Activated CD8-positive, alpha-beta T cell treated with anti-CD3 and anti-CD28 coated beads for 36 hours (primary cell): ENCODE measurements at regions not wholly inside any gene's neighbourhood (a gene's known extent, or its start where the extent isn't known, plus 50 kb on each side); places are given as distances from the start of the nearest gene placed in this dataset.
"Not testable (repeated sequence)": the region's sequence is repeated elsewhere in the genome, so short reads cannot be mapped to it uniquely, and the experiment has no call there.

ENCODE experiments used
- ATAC-seq: fragments of 200-7000 bp; cut with Tn5 transposase; one replicate; pipeline ENCODE4 v1.10.0; 2021; ENCODE audit warnings: mild to moderate bottlenecking, moderate library complexity
- CTCF ChIA-PET: fragments of 350-600 bp; sonication (Branson Sonifier 250); formaldehyde crosslinking; loops from one replicate; lab custom pipeline; 2021; ENCODE audit warnings: antibody characterized with exemption; lab: Charles Lee
- POLR2A ChIA-PET: fragments of 350-600 bp; sonication (Branson Sonifier 250); formaldehyde crosslinking; loops from one replicate; lab custom pipeline; 2021; ENCODE audit warnings: antibody characterized with exemption; lab: Charles Lee
- DNase-seq: peaks from one replicate; pipeline ENCODE4 v3.0.0-alpha.2; 2020
- H3K27ac Mint-ChIP-seq: one replicate; pipeline ENCODE4 v1.8.0; 2021; ENCODE audit warnings: mild to moderate bottlenecking, mixed read lengths
- H3K27me3 Mint-ChIP-seq: one replicate; pipeline ENCODE4 v1.8.0; 2021; ENCODE audit warnings: mixed read lengths
- H3K36me3 Mint-ChIP-seq: one replicate; pipeline ENCODE4 v1.8.0; 2021; ENCODE audit warnings: low read depth, mixed read lengths
- H3K4me1 Mint-ChIP-seq: one replicate; pipeline ENCODE4 v1.8.0; 2021; ENCODE audit warnings: low read depth, mixed read lengths
- H3K4me3 Mint-ChIP-seq: one replicate; pipeline ENCODE4 v1.8.0; 2021; ENCODE audit warnings: mild to moderate bottlenecking, moderate library complexity, mixed read lengths
- H3K9me3 Mint-ChIP-seq: one replicate; pipeline ENCODE4 v1.8.0; 2021; ENCODE audit warnings: mixed read lengths
- intact Hi-C: fragments of 100-400 bp; cut with micrococcal nuclease; formaldehyde crosslinking; loops from one replicate; pipeline ENCODE4 v1.10.0; 2022
- TF ChIP-seq, protein P1 (sequence below): fragments of 200-600 bp; IDR thresholded peaks from one replicate; pipeline ENCODE4 v1.8.0; 2022; ENCODE audit warnings: antibody characterized with exemption, mild to moderate bottlenecking

- H3K9me3 Mint-ChIP-seq = no peaks in the 10 kb centered on the region
- ATAC-seq (no peak), DNase-seq (no peak)
- H3K27me3 Mint-ChIP-seq = peaks cover 17% of the 10 kb centered on the region
- POLR2A ChIA-PET = no interaction called here
- H3K4me3 Mint-ChIP-seq = no peak overlapping the region
- intact Hi-C loops = no loop called here
- H3K27ac Mint-ChIP-seq = no peak overlapping the region
- no peaks in the 10 kb centered on the region for H3K4me1 Mint-ChIP-seq
- TF ChIP-seq, protein P1, sequence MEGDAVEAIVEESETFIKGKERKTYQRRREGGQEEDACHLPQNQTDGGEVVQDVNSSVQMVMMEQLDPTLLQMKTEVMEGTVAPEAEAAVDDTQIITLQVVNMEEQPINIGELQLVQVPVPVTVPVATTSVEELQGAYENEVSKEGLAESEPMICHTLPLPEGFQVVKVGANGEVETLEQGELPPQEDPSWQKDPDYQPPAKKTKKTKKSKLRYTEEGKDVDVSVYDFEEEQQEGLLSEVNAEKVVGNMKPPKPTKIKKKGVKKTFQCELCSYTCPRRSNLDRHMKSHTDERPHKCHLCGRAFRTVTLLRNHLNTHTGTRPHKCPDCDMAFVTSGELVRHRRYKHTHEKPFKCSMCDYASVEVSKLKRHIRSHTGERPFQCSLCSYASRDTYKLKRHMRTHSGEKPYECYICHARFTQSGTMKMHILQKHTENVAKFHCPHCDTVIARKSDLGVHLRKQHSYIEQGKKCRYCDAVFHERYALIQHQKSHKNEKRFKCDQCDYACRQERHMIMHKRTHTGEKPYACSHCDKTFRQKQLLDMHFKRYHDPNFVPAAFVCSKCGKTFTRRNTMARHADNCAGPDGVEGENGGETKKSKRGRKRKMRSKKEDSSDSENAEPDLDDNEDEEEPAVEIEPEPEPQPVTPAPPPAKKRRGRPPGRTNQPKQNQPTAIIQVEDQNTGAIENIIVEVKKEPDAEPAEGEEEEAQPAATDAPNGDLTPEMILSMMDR = no peak
- CTCF ChIA-PET = interaction anchor here (0.9 kb wide), 1 partner anchor 26 kb away, joined by 3 read pairs; no protein-coding TSS in a partner anchor
- H3K36me3 Mint-ChIP-seq = no peaks in the 10 kb centered on the region
Measured at GRCh38 chr1:232131715-232132391, 498.1 kb downstream of the SIPA1L2 start.

- H3K36me3 Mint-ChIP-seq = no peaks in the 10 kb centered on the region
- no peak overlapping the region for H3K4me3 Mint-ChIP-seq
- intact Hi-C loops = no loop called here
- ATAC-seq = no peak
- DNase-seq = no peak
- H3K27me3 Mint-ChIP-seq = peaks cover 18% of the 10 kb centered on the region
- no peaks in the 10 kb centered on the region for H3K4me1 Mint-ChIP-seq
- no peaks in the 10 kb centered on the region for H3K9me3 Mint-ChIP-seq
- TF ChIP-seq, protein P1 = no peak
- CTCF ChIA-PET = no interaction called here
- H3K27ac Mint-ChIP-seq = no peak overlapping the region
- POLR2A ChIA-PET = no interaction called here
Measured at GRCh38 chr1:232130815-232131480, 499.0 kb downstream of the SIPA1L2 start.

- intact Hi-C loops = no loop called here
- ATAC-seq = peak; percentile 30
- ChIA-PET POLR2A (no interaction called here), CTCF (interaction anchor here (1.3 kb wide), 1 partner anchor 84 kb away, joined by 4 read pairs; no protein-coding TSS in a partner anchor)
- no peak overlapping the region for H3K27ac Mint-ChIP-seq
- peaks cover 14% of the 10 kb centered on the region for H3K27me3 Mint-ChIP-seq
- H3K9me3 Mint-ChIP-seq = no peaks in the 10 kb centered on the region
- TF ChIP-seq, protein P1 = no peak
- H3K4me1 Mint-ChIP-seq = peaks cover 8% of the 10 kb centered on the region
- H3K36me3 Mint-ChIP-seq = no peaks in the 10 kb centered on the region
- DNase-seq = no peak
- no peak overlapping the region for H3K4me3 Mint-ChIP-seq
Measured at GRCh38 chr1:232127190-232127589, 500.6 kb downstream of the DISC1 start.

GRCh38 chr1:232123775-232124659 is 497.4 kb downstream of the DISC1 start:
- no peak overlapping the region for H3K4me3 Mint-ChIP-seq
- CTCF ChIA-PET = no interaction called here
- TF ChIP-seq, protein P1 = no peak
- no peaks in the 10 kb centered on the region for H3K9me3 Mint-ChIP-seq
- no peaks in the 10 kb centered on the region for H3K36me3 Mint-ChIP-seq
- DNase-seq (no peak), ATAC-seq (no peak)
- POLR2A ChIA-PET = no interaction called here
- intact Hi-C loops = no loop called here
- H3K4me1 Mint-ChIP-seq = peaks cover 8% of the 10 kb centered on the region
- no peak overlapping the region for H3K27ac Mint-ChIP-seq
- H3K27me3 Mint-ChIP-seq = peaks cover 7% of the 10 kb centered on the region

- H3K27ac Mint-ChIP-seq, H3K4me1 Mint-ChIP-seq, intact Hi-C loops, H3K36me3 Mint-ChIP-seq, POLR2A ChIA-PET, DNase-seq, H3K9me3 Mint-ChIP-seq, H3K4me3 Mint-ChIP-seq, H3K27me3 Mint-ChIP-seq, CTCF ChIA-PET, ATAC-seq: not testable (repeated sequence)
Measured at GRCh38 chr1:232117903-232118302, 491.3 kb downstream of the DISC1 start.
